Sigmoid colon (tissue), 4 donors: ENCODE measurements at regions not wholly inside any gene's neighbourhood (a gene's known extent, or its start where the extent isn't known, plus 50 kb on each side); places are given as distances from the start of the nearest gene placed in this dataset.

Experiments used
- CTCF ChIP-seq, 4 experiments: fragments of 450-650 bp in 3 of 4; fragments of 200-600 bp in 1 of 4; IDR thresholded peaks; one replicate each; pipeline ENCODE4 v1.5.1; 2016 to 2019; ENCODE audit warnings: antibody characterized with exemption in 4 of 4, mild to moderate bottlenecking in 3 of 4, moderate library complexity in 2 of 4
- EP300 ChIP-seq, 4 donors: sonication (generic); formaldehyde crosslinking; IDR thresholded peaks; one replicate each; pipeline ENCODE4 v1.6.1; 2017; ENCODE audit warnings: antibody characterized with exemption in 4 of 4
- POLR2A ChIP-seq, 2 donors: fragments of 450-650 bp; IDR thresholded peaks; one replicate each; pipeline ENCODE4 v1.6.1; 2016; ENCODE audit warnings: antibody characterized with exemption in 2 of 2, mild to moderate bottlenecking in 2 of 2, moderate library complexity in 2 of 2
- POLR2AphosphoS5 ChIP-seq, 4 donors: sonication (generic); formaldehyde crosslinking; IDR thresholded peaks; one replicate each; pipeline ENCODE4 v1.6.1; 2017; ENCODE audit warnings: antibody characterized with exemption in 4 of 4

- TF ChIP-seq POLR2A (IDR thresholded peaks at IDR 0.05) (no peak), CTCF (IDR thresholded peaks at IDR 0.05) (no peak), EP300 (IDR thresholded peaks at IDR 0.05) (no peak), POLR2AphosphoS5 (IDR thresholded peaks at IDR 0.05) (no peak)
These were observed 171.3 kb upstream of the SOX6 start for GRCh38 chr11:16527525-16528246.
